GM12872 (cell line): ENCODE measurements at regions not wholly inside any gene's neighbourhood (a gene's known extent, or its start where the extent isn't known, plus 50 kb on each side); places are given as distances from the start of the nearest gene placed in this dataset.

Experiments used
- CTCF ChIP-seq: IDR thresholded peaks from 3 replicates; pipeline ENCODE4 v1.5.1; 2011; ENCODE audit warnings: low read depth, mild to moderate bottlenecking, low read length, moderate library complexity; ENCODE audit not compliant: insufficient read depth

GRCh38 chr12:29071099-29071498 lies 78.0 kb upstream of the FAR2 start:
- TF ChIP-seq CTCF = no peak

- TF ChIP-seq CTCF = no peak
Measured at GRCh38 chr12:29072631-29073030, 76.4 kb upstream of the FAR2 start.

- TF ChIP-seq CTCF = peak; percentile 74
Measured at GRCh38 chr12:29073631-29074239, 75.3 kb upstream of the FAR2 start.

GRCh38 chr12:29081101-29081500 lies 68.0 kb upstream of the FAR2 start:
- TF ChIP-seq CTCF = no peak

GRCh38 chr12:29082522-29082921 lies 66.6 kb upstream of the FAR2 start:
- no peak for TF ChIP-seq CTCF

GRCh38 chr12:29086325-29087271 lies 62.5 kb upstream of the FAR2 start:
- no peak for TF ChIP-seq CTCF

- peak; percentile 38; the same call in 1 of the 3 replicates for TF ChIP-seq CTCF
Measured at GRCh38 chr12:29088611-29089219, 60.4 kb upstream of the FAR2 start.
